Prostate gland (tissue), 2 donors: ENCODE measurements at regions not wholly inside any gene's neighbourhood (a gene's known extent, or its start where the extent isn't known, plus 50 kb on each side); places are given as distances from the start of the nearest gene placed in this dataset.

ENCODE experiments used
- POLR2A ChIP-seq: fragments of 450-650 bp; IDR thresholded peaks from one replicate; pipeline ENCODE4 v1.6.1; 2016; ENCODE audit warnings: antibody characterized with exemption, mild to moderate bottlenecking
- POLR2AphosphoS5 ChIP-seq: sonication (generic); formaldehyde crosslinking; IDR thresholded peaks from one replicate; pipeline ENCODE4 v1.6.1; 2017; ENCODE audit warnings: antibody characterized with exemption
- TF ChIP-seq, protein P1 (sequence below), 4 experiments: fragments of 200-600 bp in 2 of 4; fragments of 450-650 bp in 2 of 4; sonication (generic) in 2 of 4; IDR thresholded peaks; 1 replicate in 3 of 4; 2 replicates in 1 of 4; pipeline ENCODE4 v1.5.1; 2016 to 2019; ENCODE audit warnings: antibody characterized with exemption in 4 of 4, mild to moderate bottlenecking in 2 of 4, moderate library complexity in 2 of 4

DNA sequence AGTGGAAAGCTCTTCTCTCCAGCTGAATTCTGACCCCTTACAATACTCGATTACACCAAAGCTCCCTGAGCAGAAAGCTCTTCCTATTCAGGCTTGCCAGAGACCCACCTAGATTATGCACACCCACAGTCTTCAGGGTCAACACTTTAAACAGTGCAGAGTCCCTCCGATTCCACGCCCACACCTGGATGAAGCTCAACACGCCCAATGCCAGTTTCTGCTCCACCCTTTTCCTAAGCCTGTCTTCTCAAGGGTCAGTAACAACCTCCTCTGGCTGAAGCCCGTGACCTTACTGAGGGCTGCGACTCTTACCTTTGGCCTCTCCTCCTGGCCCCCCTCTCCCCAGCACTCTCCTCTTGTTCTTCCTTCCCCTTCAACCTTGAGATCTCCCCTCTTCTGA, 492.0 kb upstream of the SALL3 start:
- TF ChIP-seq, protein P1, sequence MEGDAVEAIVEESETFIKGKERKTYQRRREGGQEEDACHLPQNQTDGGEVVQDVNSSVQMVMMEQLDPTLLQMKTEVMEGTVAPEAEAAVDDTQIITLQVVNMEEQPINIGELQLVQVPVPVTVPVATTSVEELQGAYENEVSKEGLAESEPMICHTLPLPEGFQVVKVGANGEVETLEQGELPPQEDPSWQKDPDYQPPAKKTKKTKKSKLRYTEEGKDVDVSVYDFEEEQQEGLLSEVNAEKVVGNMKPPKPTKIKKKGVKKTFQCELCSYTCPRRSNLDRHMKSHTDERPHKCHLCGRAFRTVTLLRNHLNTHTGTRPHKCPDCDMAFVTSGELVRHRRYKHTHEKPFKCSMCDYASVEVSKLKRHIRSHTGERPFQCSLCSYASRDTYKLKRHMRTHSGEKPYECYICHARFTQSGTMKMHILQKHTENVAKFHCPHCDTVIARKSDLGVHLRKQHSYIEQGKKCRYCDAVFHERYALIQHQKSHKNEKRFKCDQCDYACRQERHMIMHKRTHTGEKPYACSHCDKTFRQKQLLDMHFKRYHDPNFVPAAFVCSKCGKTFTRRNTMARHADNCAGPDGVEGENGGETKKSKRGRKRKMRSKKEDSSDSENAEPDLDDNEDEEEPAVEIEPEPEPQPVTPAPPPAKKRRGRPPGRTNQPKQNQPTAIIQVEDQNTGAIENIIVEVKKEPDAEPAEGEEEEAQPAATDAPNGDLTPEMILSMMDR (IDR thresholded peaks at IDR 0.05): no peak
- no peak for TF ChIP-seq POLR2AphosphoS5
- no peak for TF ChIP-seq POLR2A
